Tibial artery (tissue), 4 donors: ENCODE measurements at regions not wholly inside any gene's neighbourhood (a gene's known extent, or its start where the extent isn't known, plus 50 kb on each side); places are given as distances from the start of the nearest gene placed in this dataset.

Experiments used
- DNase-seq, 2 donors: peaks; one replicate each; pipeline ENCODE4 v3.0.0-alpha.2; 2019
- H3K27ac ChIP-seq, 2 donors: fragments of 200-600 bp; sonication (generic) in 1 of 2; 1 replicate in 1 of 2; 2 replicates in 1 of 2; pipeline ENCODE4 v1.5.1; 2018 to 2019; ENCODE audit warnings: mild to moderate bottlenecking in 1 of 2
- H3K27me3 ChIP-seq, 2 donors: fragments of 200-600 bp; sonication (generic) in 1 of 2; one replicate each; pipeline versions ENCODE4 v1.5.1 to v1.6.0; 2016 to 2019
- H3K36me3 ChIP-seq, 3 donors: fragments of 200-600 bp; sonication (generic) in 2 of 3; one replicate each; pipeline ENCODE4 v1.5.1; 2016 to 2019; ENCODE audit warnings: mild to moderate bottlenecking in 2 of 3
- H3K4me1 ChIP-seq, 4 donors: fragments of 200-600 bp; sonication (generic) in 2 of 4; 1 replicate in 3 of 4; 2 replicates in 1 of 4; pipeline ENCODE4 v1.5.1; 2016 to 2019
- H3K4me3 ChIP-seq, 2 donors: fragments of 200-600 bp; sonication (generic) in 1 of 2; 1 replicate in 1 of 2; 2 replicates in 1 of 2; pipeline ENCODE4 v1.5.1; 2018 to 2019; ENCODE audit warnings: mild to moderate bottlenecking in 2 of 2
- H3K9me3 ChIP-seq, 3 donors: fragments of 200-600 bp; sonication (generic) in 1 of 3; one replicate each; pipeline ENCODE4 v1.5.1; 2016 to 2019
- CTCF ChIP-seq, 2 experiments: fragments of 200-600 bp in 1 of 2; fragments of 450-650 bp in 1 of 2; IDR thresholded peaks; one replicate each; pipeline ENCODE4 v1.5.1; 2017 to 2019; ENCODE audit warnings: antibody characterized with exemption in 2 of 2, mild to moderate bottlenecking in 1 of 2, moderate library complexity in 1 of 2
- intact Hi-C: fragments of 100-400 bp; cut with DNase I; formaldehyde crosslinking; loops from one replicate; pipeline ENCODE4 v1.15.0; 2023; ENCODE audit warnings: low total_unique reads

GRCh38 chr4:23225564-23225963, 532.8 kb downstream of the GBA3 start:
- no peaks in the 10 kb centered on the region for H3K4me1 ChIP-seq
- H3K36me3 ChIP-seq = no peaks in the 10 kb centered on the region
- TF ChIP-seq CTCF (IDR thresholded peaks at IDR 0.05) = no peak
- H3K9me3 ChIP-seq = no peaks in the 10 kb centered on the region
- H3K4me3 ChIP-seq = no peak overlapping the region
- intact Hi-C loops = no loop called here
- H3K27me3 ChIP-seq = no peaks in the 10 kb centered on the region
- no peak overlapping the region for H3K27ac ChIP-seq
- no peak for DNase-seq

- no peak for DNase-seq
- TF ChIP-seq CTCF (IDR thresholded peaks at IDR 0.05) = no peak
- intact Hi-C loops = no loop called here
- Histone ChIP-seq H3K27me3 (no peaks in the 10 kb centered on the region), H3K36me3 (no peaks in the 10 kb centered on the region), H3K27ac (no peak overlapping the region), H3K9me3 (no peaks in the 10 kb centered on the region), H3K4me3 (no peak overlapping the region), H3K4me1 (no peaks in the 10 kb centered on the region)
Measured at GRCh38 chr4:23224684-23225420, 532.1 kb downstream of the GBA3 start.

- DNase-seq = no peak
- Histone ChIP-seq H3K9me3 (no peaks in the 10 kb centered on the region), H3K4me3 (no peak overlapping the region), H3K4me1 (no peaks in the 10 kb centered on the region), H3K36me3 (no peaks in the 10 kb centered on the region), H3K27ac (no peak overlapping the region), H3K27me3 (no peaks in the 10 kb centered on the region)
- intact Hi-C loops = no loop called here
- TF ChIP-seq CTCF (IDR thresholded peaks at IDR 0.05) = no peak
Measured at GRCh38 chr4:23220911-23221310, 528.2 kb downstream of the GBA3 start.

- Histone ChIP-seq H3K36me3 (no peaks in the 10 kb centered on the region), H3K4me1 (no peaks in the 10 kb centered on the region), H3K27ac (no peak overlapping the region), H3K9me3 (no peaks in the 10 kb centered on the region), H3K27me3 (no peaks in the 10 kb centered on the region), H3K4me3 (no peak overlapping the region)
- TF ChIP-seq CTCF (IDR thresholded peaks at IDR 0.05) = no peak
- intact Hi-C loops = no loop called here
- DNase-seq = no peak
Measured at GRCh38 chr4:23219779-23220408, 527.2 kb downstream of the GBA3 start.

- intact Hi-C loops = no loop called here
- no peaks in the 10 kb centered on the region for H3K36me3 ChIP-seq
- DNase-seq = no peak
- no peaks in the 10 kb centered on the region for H3K4me1 ChIP-seq
- no peaks in the 10 kb centered on the region for H3K27me3 ChIP-seq
- H3K4me3 ChIP-seq = no peak overlapping the region
- H3K27ac ChIP-seq = no peak overlapping the region
- no peak for TF ChIP-seq CTCF (IDR thresholded peaks at IDR 0.05)
- no peaks in the 10 kb centered on the region for H3K9me3 ChIP-seq
Measured at GRCh38 chr4:23213198-23213597, 520.5 kb downstream of the GBA3 start.
